C1 segment of cervical spinal cord (tissue), 14 donors: ENCODE measurements at regions not wholly inside any gene's neighbourhood (a gene's known extent, or its start where the extent isn't known, plus 50 kb on each side); places are given as distances from the start of the nearest gene placed in this dataset.

Experiments used
- DNase-seq, 14 donors: peaks; one replicate each; lab custom pipeline; 2025; lab: John Stamatoyannopoulos, UW

DNA sequence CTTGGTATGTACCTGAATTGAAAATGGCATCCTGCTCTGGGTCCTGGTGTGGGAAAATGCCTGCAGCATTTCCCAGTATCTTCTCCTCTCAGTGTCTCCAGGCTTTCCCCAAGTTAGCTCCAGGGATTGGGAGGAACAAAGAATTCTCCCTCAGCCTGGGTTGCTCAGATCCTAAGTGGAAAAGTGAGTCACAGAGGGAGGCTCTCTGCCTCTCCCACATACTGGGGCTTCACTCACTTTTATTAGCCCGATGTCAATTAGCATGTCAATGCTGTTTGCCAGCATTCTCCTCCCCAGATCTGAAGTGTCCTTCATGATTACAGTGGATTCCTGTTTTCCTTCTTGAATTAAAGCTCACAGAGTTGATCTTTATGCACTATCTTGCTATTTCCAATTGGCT, 655.0 kb downstream of the EPHA3 start:
- no peak for DNase-seq

GRCh38 chr3:89783341-89783927, 676.0 kb downstream of the EPHA3 start:
- DNase-seq: no peak

DNA sequence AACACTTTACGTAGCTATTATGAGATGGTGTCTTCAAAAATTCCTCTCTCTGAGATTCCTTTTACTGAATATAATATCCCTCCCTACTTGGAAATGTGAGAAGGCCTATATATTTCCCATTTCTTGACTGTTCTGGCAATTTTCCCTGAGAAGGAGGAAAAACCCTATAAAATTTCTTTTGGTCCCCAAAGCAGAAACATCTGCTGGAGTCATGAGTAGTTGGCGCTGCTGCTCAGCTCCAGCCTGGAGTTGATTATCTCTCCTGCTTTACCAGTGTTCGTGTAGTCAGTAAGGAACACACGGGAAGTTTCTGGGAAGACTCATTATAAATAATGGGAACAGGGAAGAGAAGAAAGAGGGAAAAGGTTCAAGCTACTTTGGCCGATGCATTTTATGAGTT, 680.1 kb downstream of the EPHA3 start:
- DNase-seq: no peak

- no peak for DNase-seq
Observed at GRCh38 chr3:89787979-89788378, 680.6 kb downstream of the EPHA3 start.

GRCh38 chr3:89795506-89795905, 688.1 kb downstream of the EPHA3 start:
- DNase-seq: no peak

GRCh38 chr3:89802881-89803280, 695.5 kb downstream of the EPHA3 start:
- DNase-seq: no peak

- DNase-seq: no peak
Observed at GRCh38 chr3:89803711-89804110, 696.3 kb downstream of the EPHA3 start.

DNA sequence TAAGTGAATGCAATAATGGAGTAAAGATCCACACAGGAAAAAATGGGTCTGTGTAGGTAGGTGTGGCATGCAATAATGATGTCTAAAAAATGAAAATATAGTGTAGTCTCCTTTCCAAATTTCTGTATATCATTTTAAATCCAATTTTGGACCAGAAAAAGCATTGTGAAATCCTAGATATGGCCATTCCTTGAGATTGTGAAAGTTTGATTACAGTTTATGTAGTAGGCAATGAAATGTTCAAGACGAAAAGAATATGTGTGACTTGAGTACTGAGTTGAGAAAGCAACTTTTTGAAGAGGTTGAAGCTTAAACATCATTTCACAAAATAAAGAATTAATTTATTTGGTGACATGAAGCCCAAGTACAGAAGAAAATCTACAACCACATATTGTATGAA, 698.7 kb downstream of the EPHA3 start:
- no peak for DNase-seq

DNA sequence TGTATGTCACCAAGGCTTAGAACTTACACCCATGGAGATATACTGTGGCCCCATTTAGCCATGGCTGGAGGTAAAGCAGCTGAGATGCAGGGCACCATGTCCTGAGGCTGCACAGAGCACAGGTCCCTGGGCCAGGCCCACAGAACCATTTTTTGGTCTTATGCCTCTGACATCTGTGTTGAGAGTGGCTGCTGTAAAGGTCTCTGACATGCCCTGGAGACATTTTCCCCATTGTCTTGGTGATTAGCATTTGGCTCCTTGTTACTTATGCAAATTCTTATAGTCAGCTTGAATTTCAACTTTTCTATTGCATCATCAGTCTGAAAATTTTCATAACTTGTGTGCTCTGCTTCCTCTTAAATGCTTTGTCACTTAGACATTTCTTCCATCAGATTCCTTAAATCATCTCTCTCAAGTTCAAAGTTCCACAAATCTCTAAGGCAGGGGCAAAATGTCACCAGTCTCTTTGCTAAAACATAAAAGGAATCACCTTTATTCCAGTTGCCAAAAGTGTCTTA, 701.3 kb downstream of the EPHA3 start:
- no peak for DNase-seq

GRCh38 chr3:89813500-89813899, 706.1 kb downstream of the EPHA3 start:
- no peak for DNase-seq

GRCh38 chr3:89841041-89841440, 733.6 kb downstream of the EPHA3 start:
- DNase-seq: no peak

DNA sequence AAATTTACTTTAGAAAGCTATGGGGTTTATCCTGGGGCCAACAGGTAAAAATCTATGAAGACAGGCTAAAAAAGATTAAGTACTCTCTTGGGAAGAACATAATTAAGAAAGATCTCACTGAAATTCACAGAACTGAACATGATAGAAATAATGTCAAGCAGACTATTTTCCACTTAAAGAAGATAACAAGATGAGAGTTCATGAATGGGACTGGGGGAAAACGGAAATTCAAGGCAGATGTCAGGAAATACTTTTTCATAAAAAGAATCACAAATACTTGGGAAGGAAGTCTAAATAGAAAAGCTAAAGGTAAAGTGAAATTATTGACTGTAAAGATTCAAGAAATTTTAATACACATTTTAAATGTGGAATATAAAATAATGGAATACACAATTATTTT, 737.6 kb downstream of the EPHA3 start:
- no peak for DNase-seq

DNA sequence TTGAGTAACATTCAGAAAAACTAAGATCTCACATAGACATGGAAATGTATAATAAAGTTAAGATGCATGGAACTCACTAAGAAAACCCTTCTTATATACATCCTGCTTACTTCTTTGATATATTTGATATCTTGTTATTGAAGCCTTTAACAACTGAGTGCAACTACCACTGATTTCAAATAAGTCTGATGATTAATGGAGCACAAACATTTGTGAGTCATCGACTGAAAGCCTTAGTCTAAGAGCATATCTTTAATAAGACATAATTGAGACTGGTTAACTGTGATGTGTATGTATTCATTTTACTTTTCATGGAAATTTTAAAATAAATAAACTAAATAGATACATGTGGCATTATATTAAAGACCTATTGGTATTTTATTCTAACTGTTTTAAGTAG, 740.5 kb downstream of the EPHA3 start:
- no peak for DNase-seq

DNA sequence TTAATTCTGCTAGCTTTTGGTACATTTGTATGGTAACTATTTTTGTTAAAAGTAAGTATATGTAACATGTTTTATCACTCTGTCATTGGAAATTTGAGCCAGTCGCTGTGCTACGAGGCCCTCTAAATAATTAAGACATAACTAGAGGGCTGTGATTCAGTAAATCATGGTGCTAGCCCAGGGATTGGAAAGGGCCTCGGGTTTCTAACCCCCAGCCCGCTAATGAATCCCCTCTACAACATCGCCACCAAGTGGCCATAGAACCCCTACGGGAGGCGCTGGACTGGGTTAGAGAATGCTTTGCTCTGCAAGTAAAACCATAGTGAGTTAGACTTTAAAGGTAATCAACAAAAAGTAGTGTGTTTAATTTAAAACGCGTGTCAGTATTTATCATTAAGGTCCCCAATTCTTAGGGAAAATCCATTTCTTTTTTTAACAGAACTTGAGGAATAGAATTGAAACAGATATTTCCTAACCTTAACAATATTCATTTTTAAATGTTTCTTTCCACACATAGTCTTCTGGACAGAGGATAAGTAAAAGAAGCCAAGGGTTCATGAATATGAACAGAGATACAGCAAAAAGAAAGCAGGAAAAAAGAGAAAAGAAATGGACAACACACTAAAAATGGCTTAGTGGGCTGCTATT, 744.7 kb downstream of the EPHA3 start:
- peak in 3 of 14 donors; percentile 3 to 11 (median 5) for DNase-seq

DNA sequence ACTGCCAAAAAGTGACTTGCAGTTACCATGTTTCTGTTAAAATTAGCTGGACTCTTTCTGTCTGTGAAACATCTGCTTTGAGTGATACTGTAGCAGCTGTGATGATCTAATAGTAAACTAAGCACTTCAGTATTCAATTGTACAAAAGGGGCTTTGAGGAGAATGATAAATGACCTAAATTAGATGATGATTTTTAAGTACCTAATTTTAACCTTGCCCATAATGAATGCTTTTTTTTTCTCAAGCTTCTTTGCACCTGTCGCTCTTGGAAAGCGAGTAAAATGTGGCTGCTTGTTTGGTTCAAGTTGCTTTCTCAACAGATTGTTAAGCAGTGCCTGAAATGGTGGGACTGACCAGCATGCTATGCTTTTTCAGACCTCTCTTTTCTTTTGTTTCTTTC, 752.3 kb downstream of the EPHA3 start:
- peak in 1 of 14 donors; percentile 0 for DNase-seq

GRCh38 chr3:89867286-89867685, 759.9 kb downstream of the EPHA3 start:
- DNase-seq: no peak

- no peak for DNase-seq
Observed at GRCh38 chr3:89876116-89876515, 768.7 kb downstream of the EPHA3 start.

GRCh38 chr3:89877230-89877629, 769.8 kb downstream of the EPHA3 start:
- no peak for DNase-seq

- DNase-seq: no peak
Observed at GRCh38 chr3:89889386-89889785, 782.0 kb downstream of the EPHA3 start.

DNA sequence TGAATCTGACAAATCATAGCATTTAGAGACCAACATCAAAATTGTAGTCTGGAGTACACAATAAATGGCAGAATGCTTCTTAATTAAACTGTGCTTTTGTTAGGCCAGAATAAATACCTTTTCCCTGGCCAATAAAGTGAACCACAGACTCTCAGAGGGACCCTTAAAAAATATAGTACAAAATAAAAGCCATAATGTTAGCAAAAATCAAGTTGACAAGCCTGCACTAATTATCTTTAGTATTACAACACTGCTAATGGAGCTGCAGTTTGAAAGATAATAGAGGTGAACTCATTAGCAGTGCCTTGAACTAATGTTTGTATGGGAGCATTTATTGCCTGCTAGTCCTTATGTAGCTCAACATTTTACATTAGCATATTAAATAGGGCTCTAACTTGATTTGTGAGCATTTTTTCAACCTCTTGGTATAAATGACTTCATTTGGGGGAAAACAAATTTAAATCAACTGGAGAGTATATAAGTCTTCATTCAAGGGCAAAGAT, 801.3 kb downstream of the EPHA3 start:
- no peak for DNase-seq

- DNase-seq: no peak
Observed at GRCh38 chr3:89912031-89912430, 804.6 kb downstream of the EPHA3 start.

- no peak for DNase-seq
Observed at GRCh38 chr3:89923921-89924610, 816.6 kb downstream of the EPHA3 start.

DNA sequence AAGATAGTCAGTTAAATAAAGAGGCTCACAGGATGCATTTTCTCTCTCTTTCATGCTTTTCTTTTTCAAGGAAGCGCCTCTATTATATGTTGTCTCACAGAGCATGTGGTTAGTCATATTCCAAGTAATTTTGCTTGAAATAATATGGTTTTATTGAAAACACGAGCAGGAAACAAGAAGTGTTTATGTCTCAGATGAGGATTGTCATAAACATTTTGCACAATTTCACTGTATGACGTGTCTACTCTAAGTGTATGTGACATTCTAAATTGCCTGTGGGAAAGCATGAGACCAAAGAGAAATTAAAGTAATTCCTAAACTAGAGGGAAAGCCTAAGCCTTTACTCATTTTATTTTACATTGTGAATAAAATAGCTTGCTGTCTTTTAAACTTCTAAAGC, 818.6 kb downstream of the EPHA3 start:
- DNase-seq: no peak
